Neural cell (in vitro differentiated cells): ENCODE measurements at regions not wholly inside any gene's neighbourhood (a gene's known extent, or its start where the extent isn't known, plus 50 kb on each side); places are given as distances from the start of the nearest gene placed in this dataset.

Source experiments
- H2AFZ ChIP-seq: fragments of 200-600, 300-800 bp; sonication (generic), shearing (Covaris generic); 2 replicates; pipeline ENCODE4 v1.6.0; 2014; ENCODE audit warnings: low read depth, mild to moderate bottlenecking, antibody characterized with exemption, low read length, moderate library complexity
- H3F3A ChIP-seq: fragments of 200-600 bp; shearing (Covaris generic); 2 replicates; pipeline ENCODE4 v1.6.1; 2016; ENCODE audit warnings: mild to moderate bottlenecking, moderate library complexity, mixed read lengths, antibody characterized with exemption, low read length; ENCODE audit not compliant: insufficient read depth, poor library complexity, severe bottlenecking
- H3K27ac ChIP-seq: fragments of 200-600, 300-800 bp; sonication (generic), shearing (Covaris generic); 2 replicates; pipeline ENCODE4 v1.5.1; 2014; ENCODE audit warnings: mild to moderate bottlenecking, low read length, moderate library complexity
- H3K27me3 ChIP-seq: fragments of 300-800, 200-600 bp; sonication (generic), shearing (Covaris generic); 2 replicates; pipeline ENCODE4 v1.6.0; 2014; ENCODE audit warnings: mild to moderate bottlenecking, low read depth, low read length, moderate library complexity; ENCODE audit not compliant: insufficient read depth
- H3K36me3 ChIP-seq: fragments of 300-800, 200-600 bp; sonication (generic), shearing (Covaris generic); 2 replicates; pipeline ENCODE4 v1.5.1; 2014; ENCODE audit warnings: mild to moderate bottlenecking, antibody characterized with exemption, low read length, moderate library complexity; ENCODE audit not compliant: insufficient read depth
- H3K4me2 ChIP-seq: fragments of 300-800, 200-600 bp; sonication (generic), shearing (Covaris generic); 2 replicates; pipeline ENCODE4 v1.6.0; 2014; ENCODE audit warnings: mild to moderate bottlenecking, low read length
- H3K4me3 ChIP-seq: fragments of 300-800, 200-600 bp; sonication (generic), shearing (Covaris generic); 2 replicates; pipeline ENCODE4 v1.5.1; 2014; ENCODE audit warnings: mild to moderate bottlenecking, low read length, moderate library complexity
- H3K79me2 ChIP-seq: fragments of 200-600 bp; shearing (Covaris generic); replicated peaks from 2 replicates; pipeline ENCODE4 v1.6.0; 2014; ENCODE audit warnings: mild to moderate bottlenecking, low read length, moderate library complexity; ENCODE audit not compliant: insufficient read depth
- H3K9ac ChIP-seq: fragments of 300-800, 200-600 bp; sonication (generic), shearing (Covaris generic); 2 replicates; pipeline ENCODE4 v1.6.1; 2016; ENCODE audit warnings: mild to moderate bottlenecking, low read length, mixed read lengths
- H3K9me2 ChIP-seq: fragments of 200-600 bp; shearing (Covaris generic); 2 replicates; pipeline ENCODE4 v1.6.1; 2016; ENCODE audit warnings: mild to moderate bottlenecking, low read length, mixed read lengths; ENCODE audit not compliant: insufficient read depth
- H3K9me3 ChIP-seq: fragments of 200-600, 300-800 bp; sonication (generic), shearing (Covaris generic); 2 replicates; pipeline ENCODE4 v1.6.1; 2016; ENCODE audit warnings: mild to moderate bottlenecking, mixed run types, low read length, moderate library complexity, mixed read lengths
- H4K20me1 ChIP-seq: fragments of 200-600 bp; shearing (Covaris generic); 2 replicates; pipeline ENCODE4 v1.6.1; 2016; ENCODE audit warnings: mild to moderate bottlenecking, mixed run types; ENCODE audit not compliant: insufficient read depth
- EP300 ChIP-seq: fragments of 450-650 bp; conservative IDR thresholded peaks from 2 replicates; pipeline ENCODE4 v1.6.1; 2014; ENCODE audit warnings: antibody characterized with exemption, mild to moderate bottlenecking, moderate library complexity; ENCODE audit not compliant: poor library complexity, severe bottlenecking
- EZH2 ChIP-seq: fragments of 200-600, 300-800 bp; shearing (Covaris generic), sonication (generic); IDR thresholded peaks from 2 replicates; pipeline ENCODE4 v1.6.1; 2014; ENCODE audit warnings: antibody characterized with exemption, low read length, borderline replicate concordance, mild to moderate bottlenecking; ENCODE audit not compliant: insufficient read depth, poor library complexity, severe bottlenecking
- MXI1 ChIP-seq: fragments of 450-650 bp; conservative IDR thresholded peaks from 2 replicates; pipeline ENCODE4 v1.6.1; 2014; ENCODE audit warnings: antibody characterized with exemption, mild to moderate bottlenecking; ENCODE audit not compliant: poor library complexity, severe bottlenecking
- POLR2AphosphoS5 ChIP-seq: IDR thresholded peaks from 2 replicates; pipeline ENCODE4 v1.6.1; 2012
- RAD21 ChIP-seq: fragments of 450-650 bp; conservative IDR thresholded peaks from 2 replicates; pipeline ENCODE4 v1.6.1; 2014; ENCODE audit warnings: antibody characterized with exemption, mild to moderate bottlenecking, moderate library complexity
- SMC3 ChIP-seq: fragments of 450-650 bp; conservative IDR thresholded peaks from 2 replicates; pipeline ENCODE4 v1.6.1; 2014; ENCODE audit warnings: antibody characterized with exemption, mild to moderate bottlenecking, moderate library complexity; ENCODE audit not compliant: poor library complexity
- TAF1 ChIP-seq: IDR thresholded peaks from 2 replicates; pipeline ENCODE4 v1.6.1; 2012; ENCODE audit warnings: low read depth
- TF ChIP-seq, protein P1 (sequence below): fragments of 450-650 bp; IDR thresholded peaks from 2 replicates; pipeline ENCODE4 v1.5.1; 2014; ENCODE audit warnings: antibody characterized with exemption, mild to moderate bottlenecking, moderate library complexity; ENCODE audit not compliant: poor library complexity, severe bottlenecking
- TF ChIP-seq, protein P2 (sequence below): IDR thresholded peaks from 2 replicates; pipeline ENCODE4 v1.6.1; 2012; ENCODE audit warnings: borderline replicate concordance

DNA sequence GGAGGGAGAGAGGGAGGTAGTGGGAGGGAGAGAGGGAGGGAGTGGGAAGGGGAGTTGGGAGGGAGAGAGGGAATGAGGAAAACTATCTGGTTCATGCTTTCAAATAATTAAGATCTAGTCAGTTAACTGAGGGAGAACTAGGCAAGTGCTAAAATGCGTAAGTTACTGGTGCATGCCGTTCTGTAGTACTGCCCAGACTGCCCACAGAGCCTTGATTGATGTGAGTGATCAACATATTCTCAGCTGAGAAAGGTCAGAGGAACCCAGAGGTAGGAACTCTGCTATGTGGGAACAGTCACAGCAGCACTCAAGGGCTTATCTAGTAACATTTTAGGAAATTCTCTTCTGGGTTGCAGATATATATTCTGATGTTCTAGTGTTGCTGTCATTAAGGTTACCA is 149.8 kb upstream of the ROBO1 start:
- H3K27me3 ChIP-seq = no peaks in the 10 kb centered on the region
- no peak overlapping the region for H3K9ac ChIP-seq
- no peak overlapping the region for H3K4me3 ChIP-seq
- H3K27ac ChIP-seq = no peak overlapping the region
- H2AFZ ChIP-seq = no peak overlapping the region
- no peak overlapping the region for H3K4me2 ChIP-seq
- no peaks in the 10 kb centered on the region for H4K20me1 ChIP-seq
- TF ChIP-seq POLR2AphosphoS5 (no peak), EZH2 (no peak), EP300 (no peak), TAF1 (no peak), MXI1 (no peak), SMC3 (no peak), RAD21 (no peak)
- TF ChIP-seq, protein P1, sequence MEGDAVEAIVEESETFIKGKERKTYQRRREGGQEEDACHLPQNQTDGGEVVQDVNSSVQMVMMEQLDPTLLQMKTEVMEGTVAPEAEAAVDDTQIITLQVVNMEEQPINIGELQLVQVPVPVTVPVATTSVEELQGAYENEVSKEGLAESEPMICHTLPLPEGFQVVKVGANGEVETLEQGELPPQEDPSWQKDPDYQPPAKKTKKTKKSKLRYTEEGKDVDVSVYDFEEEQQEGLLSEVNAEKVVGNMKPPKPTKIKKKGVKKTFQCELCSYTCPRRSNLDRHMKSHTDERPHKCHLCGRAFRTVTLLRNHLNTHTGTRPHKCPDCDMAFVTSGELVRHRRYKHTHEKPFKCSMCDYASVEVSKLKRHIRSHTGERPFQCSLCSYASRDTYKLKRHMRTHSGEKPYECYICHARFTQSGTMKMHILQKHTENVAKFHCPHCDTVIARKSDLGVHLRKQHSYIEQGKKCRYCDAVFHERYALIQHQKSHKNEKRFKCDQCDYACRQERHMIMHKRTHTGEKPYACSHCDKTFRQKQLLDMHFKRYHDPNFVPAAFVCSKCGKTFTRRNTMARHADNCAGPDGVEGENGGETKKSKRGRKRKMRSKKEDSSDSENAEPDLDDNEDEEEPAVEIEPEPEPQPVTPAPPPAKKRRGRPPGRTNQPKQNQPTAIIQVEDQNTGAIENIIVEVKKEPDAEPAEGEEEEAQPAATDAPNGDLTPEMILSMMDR = no peak
- TF ChIP-seq, protein P2, sequence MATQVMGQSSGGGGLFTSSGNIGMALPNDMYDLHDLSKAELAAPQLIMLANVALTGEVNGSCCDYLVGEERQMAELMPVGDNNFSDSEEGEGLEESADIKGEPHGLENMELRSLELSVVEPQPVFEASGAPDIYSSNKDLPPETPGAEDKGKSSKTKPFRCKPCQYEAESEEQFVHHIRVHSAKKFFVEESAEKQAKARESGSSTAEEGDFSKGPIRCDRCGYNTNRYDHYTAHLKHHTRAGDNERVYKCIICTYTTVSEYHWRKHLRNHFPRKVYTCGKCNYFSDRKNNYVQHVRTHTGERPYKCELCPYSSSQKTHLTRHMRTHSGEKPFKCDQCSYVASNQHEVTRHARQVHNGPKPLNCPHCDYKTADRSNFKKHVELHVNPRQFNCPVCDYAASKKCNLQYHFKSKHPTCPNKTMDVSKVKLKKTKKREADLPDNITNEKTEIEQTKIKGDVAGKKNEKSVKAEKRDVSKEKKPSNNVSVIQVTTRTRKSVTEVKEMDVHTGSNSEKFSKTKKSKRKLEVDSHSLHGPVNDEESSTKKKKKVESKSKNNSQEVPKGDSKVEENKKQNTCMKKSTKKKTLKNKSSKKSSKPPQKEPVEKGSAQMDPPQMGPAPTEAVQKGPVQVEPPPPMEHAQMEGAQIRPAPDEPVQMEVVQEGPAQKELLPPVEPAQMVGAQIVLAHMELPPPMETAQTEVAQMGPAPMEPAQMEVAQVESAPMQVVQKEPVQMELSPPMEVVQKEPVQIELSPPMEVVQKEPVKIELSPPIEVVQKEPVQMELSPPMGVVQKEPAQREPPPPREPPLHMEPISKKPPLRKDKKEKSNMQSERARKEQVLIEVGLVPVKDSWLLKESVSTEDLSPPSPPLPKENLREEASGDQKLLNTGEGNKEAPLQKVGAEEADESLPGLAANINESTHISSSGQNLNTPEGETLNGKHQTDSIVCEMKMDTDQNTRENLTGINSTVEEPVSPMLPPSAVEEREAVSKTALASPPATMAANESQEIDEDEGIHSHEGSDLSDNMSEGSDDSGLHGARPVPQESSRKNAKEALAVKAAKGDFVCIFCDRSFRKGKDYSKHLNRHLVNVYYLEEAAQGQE = no peak
- H3K79me2 ChIP-seq = no peaks in the 10 kb centered on the region
- H3K9me2 ChIP-seq = no peaks in the 10 kb centered on the region
- H3K36me3 ChIP-seq = no peaks in the 10 kb centered on the region
- H3K9me3 ChIP-seq = no peaks in the 10 kb centered on the region
- H3F3A ChIP-seq = no peaks in the 10 kb centered on the region

- Histone ChIP-seq H3K9me2 (no peaks in the 10 kb centered on the region), H3K9ac (no peak overlapping the region), H3K4me3 (no peak overlapping the region), H3K27me3 (no peaks in the 10 kb centered on the region), H3F3A (no peaks in the 10 kb centered on the region), H3K36me3 (no peaks in the 10 kb centered on the region), H3K27ac (no peak overlapping the region), H2AFZ (no peak overlapping the region), H3K4me2 (no peak overlapping the region), H3K9me3 (no peaks in the 10 kb centered on the region), H4K20me1 (no peaks in the 10 kb centered on the region), H3K79me2 (no peaks in the 10 kb centered on the region)
- TF ChIP-seq, protein P2 = no peak
- no peak for TF ChIP-seq TAF1
- TF ChIP-seq EP300 = no peak
- TF ChIP-seq MXI1 = no peak
- no peak for TF ChIP-seq POLR2AphosphoS5
- TF ChIP-seq, protein P1 = no peak
- TF ChIP-seq SMC3 = no peak
- no peak for TF ChIP-seq EZH2
- TF ChIP-seq RAD21 = no peak
Measured at GRCh38 chr3:79910337-79910736, 142.5 kb upstream of the ROBO1 start.
